ENCODE measurements at regions not wholly inside any gene's neighbourhood (a gene's known extent, or its start where the extent isn't known, plus 50 kb on each side); places are given as distances from the start of the nearest gene placed in this dataset.

DNA sequence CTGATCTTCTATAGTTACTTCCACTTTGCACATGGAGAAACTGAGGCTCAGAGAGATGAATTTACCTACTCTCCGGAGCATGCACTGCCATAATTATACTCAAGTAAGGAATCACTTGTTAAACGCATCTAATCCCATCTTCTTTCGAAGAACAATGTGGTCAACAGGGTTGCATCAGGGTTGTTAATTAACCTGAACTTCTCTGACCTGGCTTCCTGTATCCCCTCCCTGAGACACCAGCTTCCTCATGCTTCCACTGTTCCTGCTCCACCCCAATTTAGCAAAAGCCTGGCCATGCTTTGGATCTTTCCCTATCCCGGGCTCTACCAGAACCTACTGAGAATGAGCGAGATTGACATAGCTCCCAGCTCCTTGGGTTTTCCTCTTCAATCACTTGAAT lies 136.7 kb downstream of the SMIM20 start:
- TF ChIP-seq TBP (IDR thresholded peaks at IDR 0.05; ENCODE audit: low read depth, low read length): no peak
- TF ChIP-seq KDM1A (IDR thresholded peaks at IDR 0.05; ENCODE audit: borderline replicate concordance, low read length): no peak
- DNase-seq (ENCODE audit: low read depth in 1 of 2, low spot score in 2 of 2): no peak
- no peak overlapping the region for H3K14ac ChIP-seq (ENCODE audit: insufficient read length)
- H3K79me1 ChIP-seq (ENCODE audit: low read depth, low read length): no peaks in the 10 kb centered on the region
- 92% methylated on average over 5 of the region's 5 CpGs; no CpG with 5 or more reads in 1 of the 2 experiments for WGBS, 2 experiments (ENCODE audit: extremely low coverage in 1 of 2, insufficient coverage in 1 of 2, insufficient read length in 1 of 2, insufficient replicate concordance in 2 of 2, low coverage in 1 of 2, low lambda C conversion rate in 2 of 2, missing lambda C conversion rate in 1 of 2)
- H2BK5ac ChIP-seq (ENCODE audit: low read depth, low read length): no peak overlapping the region
- H4K5ac ChIP-seq (ENCODE audit: insufficient read length, low read depth, low read length): no peak overlapping the region
- no peak overlapping the region for H3K4me3 ChIP-seq (ENCODE audit: extremely low read depth in 1 of 4, insufficient read depth in 2 of 4, low read depth in 3 of 4, low read length in 4 of 4)
- H3K36me3 ChIP-seq (ENCODE audit: control insufficient read depth in 2 of 4, insufficient read depth in 4 of 4, low read length in 3 of 4): no peaks in the 10 kb centered on the region
- H2AK5ac ChIP-seq (ENCODE audit: low read depth, low read length): no peak overlapping the region
- H3K9me3 ChIP-seq (ENCODE audit: insufficient read depth in 2 of 2, low read depth in 1 of 2, low read length in 1 of 2): no peaks in the 10 kb centered on the region
- no peak overlapping the region for H4K8ac ChIP-seq (ENCODE audit: extremely low read depth, insufficient read depth, low read length)
- H2BK20ac ChIP-seq (ENCODE audit: low read length): no peak overlapping the region
- no peaks in the 10 kb centered on the region for H3K27me3 ChIP-seq (replicated peaks in 1 of 4; ENCODE audit: control insufficient read depth in 3 of 4, extremely low read depth in 1 of 4, insufficient read depth in 3 of 4, low read length in 3 of 4)
- H3K4ac ChIP-seq (replicated peaks; ENCODE audit: insufficient read length, low read depth, low read length): no peak overlapping the region
- no peaks in the 10 kb centered on the region for H3K79me2 ChIP-seq (ENCODE audit: control insufficient read depth in 1 of 2, insufficient read depth in 2 of 2, low read length in 2 of 2)
- H3K18ac ChIP-seq (ENCODE audit: extremely low read depth, low read length): no peak overlapping the region
- H3K23ac ChIP-seq (ENCODE audit: insufficient read length): no peak overlapping the region
- no peak overlapping the region for H3K9ac ChIP-seq (replicated peaks in 1 of 4; ENCODE audit: extremely low read depth in 1 of 4, low read depth in 3 of 4, low read length in 3 of 4)
- ChIA-PET POLR2A (ENCODE audit: partially characterized antibody) (interaction anchor here (3.0 kb wide), 1 partner anchor 21 kb away, joined by 14 read pairs; no protein-coding TSS in a partner anchor), CTCF (ENCODE audit: partially characterized antibody) (interaction anchor here (1.3 to 2.0 kb wide), 5 partner anchors 11 to 32 kb away, joined by 3 to 8 read pairs (median 5); no protein-coding TSS in a partner anchor)
- no peak overlapping the region for H2BK15ac ChIP-seq (ENCODE audit: low read length)
- no peak overlapping the region for H2AFZ ChIP-seq (ENCODE audit: low read length)
- no peak overlapping the region for H2BK12ac ChIP-seq (ENCODE audit: low read depth, low read length)
- H3K4me1 ChIP-seq (replicated peaks in 1 of 4; ENCODE audit: control insufficient read depth in 3 of 4, insufficient read depth in 4 of 4, low read length in 3 of 4): peaks cover 0 to 5% (median 0%) of the 10 kb centered on the region in 4 experiments; a peak in 1 of 7 replicates
- H3K4me2 ChIP-seq (ENCODE audit: insufficient read depth in 1 of 2, low read depth in 2 of 2, low read length in 2 of 2): no peak overlapping the region
- no peak overlapping the region for H3K27ac ChIP-seq (ENCODE audit: low read depth, low read length)
- no peak overlapping the region for H4K91ac ChIP-seq (replicated peaks; ENCODE audit: insufficient read length, low read length)
- H3K56ac ChIP-seq (replicated peaks; ENCODE audit: insufficient read length, low read depth, low read length): no peak overlapping the region
- no peak for FAIRE-seq
- H2BK120ac ChIP-seq (replicated peaks; ENCODE audit: low read depth, low read length): no peak overlapping the region
- no peaks in the 10 kb centered on the region for H4K20me1 ChIP-seq (replicated peaks in 1 of 2; ENCODE audit: control insufficient read depth in 1 of 2, insufficient read depth in 2 of 2, low read length in 2 of 2)
- H3K23me2 ChIP-seq (ENCODE audit: low read depth, low read length): 0 out of 2 replicates have a peak, but pooled peaks cover 1% of the 10 kb centered on the region

All from H1 (cell line).